NOMO-1 treated with DMSO at 0.1 percent for 48 hours (cell line): ENCODE measurements at regions not wholly inside any gene's neighbourhood (a gene's known extent, or its start where the extent isn't known, plus 50 kb on each side); places are given as distances from the start of the nearest gene placed in this dataset.
A peak's percentile ranks its signal among the peaks of the same experiment; 100 is the strongest.
"Not testable (repeated sequence)": the region's sequence is repeated elsewhere in the genome, so short reads cannot be mapped to it uniquely, and the experiment has no call there.

Experiments used
- DNase-seq: peaks from one replicate; lab custom pipeline; 2025; ENCODE audit not compliant: unreplicated experiment; lab: John Stamatoyannopoulos, UW

DNA sequence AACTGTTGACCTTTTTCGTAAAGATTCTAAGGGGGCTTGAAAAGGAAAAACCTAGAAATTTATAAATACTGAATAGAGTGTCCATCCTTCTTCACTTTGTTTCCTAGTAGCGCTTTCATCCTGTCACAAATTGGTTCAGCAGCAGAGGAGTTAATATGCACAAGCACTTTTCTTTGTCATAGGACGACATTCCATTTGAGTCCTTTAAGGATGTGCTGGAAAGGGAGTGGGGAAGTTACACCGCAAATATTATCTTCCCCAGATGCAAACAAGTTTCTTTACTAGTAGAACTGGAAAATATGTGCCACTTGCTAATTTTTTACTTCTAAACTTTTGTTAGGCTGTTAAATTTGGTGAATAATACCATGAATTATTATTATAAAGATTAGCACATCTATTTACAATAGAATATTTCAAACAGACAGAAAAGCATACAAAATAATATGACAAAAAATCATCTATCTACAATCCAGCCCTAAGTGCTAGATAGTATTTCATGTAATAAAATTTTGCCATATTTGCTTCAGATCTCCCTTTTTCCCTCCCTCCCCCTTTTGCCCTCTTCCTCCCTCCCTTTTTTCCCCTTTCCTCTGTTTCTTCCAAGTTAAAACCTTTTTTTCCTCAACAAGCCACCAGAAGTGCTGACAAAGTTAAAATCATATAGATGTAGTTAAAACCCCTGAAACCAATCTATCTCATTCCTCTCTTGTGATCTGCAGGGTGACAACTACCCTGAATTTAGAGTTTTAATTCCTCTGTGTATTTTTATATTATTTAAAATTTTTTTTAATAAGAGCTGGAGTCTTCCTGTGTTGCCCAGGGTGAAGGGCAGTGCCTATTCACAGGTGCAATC, 50.5 kb upstream of the MAP4K3 start:
- no peak for DNase-seq

DNA sequence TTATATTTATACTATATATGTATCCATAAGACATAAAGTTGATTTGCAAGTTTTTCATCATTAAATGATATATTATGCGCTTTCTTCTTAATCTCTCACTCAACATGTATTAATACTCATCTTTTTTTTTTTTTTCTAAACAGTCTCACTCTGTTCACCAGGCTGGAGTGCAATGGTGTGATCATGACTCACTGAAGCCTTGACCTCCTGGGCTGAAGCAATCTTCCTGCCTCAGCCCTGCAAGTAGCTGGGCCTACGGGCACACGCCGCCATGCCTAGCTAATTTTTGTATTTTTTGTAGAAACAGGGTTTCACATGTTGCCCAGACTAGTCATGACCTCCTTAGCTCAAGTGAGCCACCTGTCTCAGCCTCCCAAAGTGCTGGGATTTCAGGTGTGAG, 51.4 kb upstream of the MAP4K3 start:
- peak; percentile 75 for DNase-seq

DNA sequence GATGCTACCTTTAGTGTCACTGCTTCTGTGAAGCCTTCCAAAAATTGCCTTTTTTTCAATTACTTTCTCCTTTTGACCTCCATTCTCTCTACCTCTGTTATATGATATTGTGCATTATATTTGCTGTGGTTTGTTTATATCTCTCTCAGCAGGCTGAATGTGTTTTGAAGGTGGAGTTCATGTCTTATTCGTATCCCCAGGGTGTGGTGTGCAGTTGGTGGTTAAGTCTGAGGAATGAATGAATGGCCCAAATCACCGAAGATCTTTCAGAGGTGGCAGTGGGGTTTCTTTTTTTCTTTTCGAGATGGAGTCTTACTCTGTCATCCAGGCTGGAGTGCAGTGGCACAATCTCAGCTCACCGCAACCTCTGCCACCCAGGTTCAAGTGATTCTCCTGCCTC, 53.5 kb upstream of the MAP4K3 start:
- no peak for DNase-seq

DNA sequence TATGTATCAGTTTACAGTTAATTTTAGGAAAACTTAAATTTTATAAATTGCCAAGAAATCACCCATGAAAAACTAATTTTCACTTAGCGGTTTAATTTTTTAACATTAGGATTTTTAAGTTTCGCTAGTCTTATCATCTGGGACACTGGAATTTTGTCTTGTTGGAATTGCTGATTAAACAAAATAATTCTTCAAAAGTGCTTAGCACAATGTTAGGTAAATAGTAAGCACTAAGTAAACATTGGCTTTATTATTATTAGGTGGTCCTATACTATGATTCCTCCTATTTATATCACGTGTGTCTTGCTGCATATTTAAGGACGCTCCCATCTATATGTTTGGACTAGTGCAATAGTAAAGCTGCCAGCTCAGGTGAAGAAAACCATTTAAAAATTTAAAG, 54.6 kb upstream of the MAP4K3 start:
- DNase-seq = no peak

DNA sequence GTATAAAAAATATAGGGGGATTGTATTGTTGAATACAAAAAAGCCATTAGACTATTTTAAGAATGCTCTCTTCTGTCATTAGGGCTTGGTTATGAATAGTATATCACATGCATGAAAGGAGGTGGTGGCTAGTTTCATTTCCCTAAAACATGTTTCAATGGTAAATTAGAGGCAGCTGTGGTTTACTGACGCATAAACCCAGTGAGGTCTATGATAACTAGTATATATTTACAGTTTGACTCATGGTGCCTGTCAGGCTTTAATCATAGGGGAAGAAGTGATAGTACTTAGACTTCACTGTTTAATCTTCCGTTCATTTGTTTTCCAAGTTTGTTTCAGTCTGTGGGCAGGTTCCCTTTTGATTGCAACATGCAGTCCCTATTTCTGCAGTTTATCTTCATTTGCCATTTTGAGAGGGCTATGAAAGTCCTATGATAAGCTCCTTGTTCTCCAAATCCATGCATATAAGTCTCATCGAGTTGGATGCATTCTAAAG, 55.1 kb upstream of the MAP4K3 start:
- DNase-seq = peak; percentile 98

DNA sequence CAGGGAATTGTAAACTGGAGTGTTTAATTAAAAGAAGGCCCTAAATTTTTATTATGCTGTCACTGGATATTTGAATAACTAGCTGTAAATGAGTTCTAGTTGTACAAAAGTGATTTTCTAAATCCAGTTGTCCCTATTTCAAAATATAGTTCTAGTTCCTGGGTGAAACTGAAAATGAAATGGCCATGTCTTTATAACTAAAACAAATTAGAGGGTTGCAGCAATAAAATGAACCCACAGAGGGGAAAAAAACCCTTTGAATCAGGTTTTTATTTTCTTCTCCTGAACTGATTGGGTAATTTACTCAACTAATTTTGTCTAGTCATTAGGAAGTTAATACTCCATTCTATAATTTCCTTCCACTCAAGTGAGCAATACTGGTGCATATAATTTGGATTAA, 55.6 kb upstream of the MAP4K3 start:
- peak; percentile 67 for DNase-seq

DNA sequence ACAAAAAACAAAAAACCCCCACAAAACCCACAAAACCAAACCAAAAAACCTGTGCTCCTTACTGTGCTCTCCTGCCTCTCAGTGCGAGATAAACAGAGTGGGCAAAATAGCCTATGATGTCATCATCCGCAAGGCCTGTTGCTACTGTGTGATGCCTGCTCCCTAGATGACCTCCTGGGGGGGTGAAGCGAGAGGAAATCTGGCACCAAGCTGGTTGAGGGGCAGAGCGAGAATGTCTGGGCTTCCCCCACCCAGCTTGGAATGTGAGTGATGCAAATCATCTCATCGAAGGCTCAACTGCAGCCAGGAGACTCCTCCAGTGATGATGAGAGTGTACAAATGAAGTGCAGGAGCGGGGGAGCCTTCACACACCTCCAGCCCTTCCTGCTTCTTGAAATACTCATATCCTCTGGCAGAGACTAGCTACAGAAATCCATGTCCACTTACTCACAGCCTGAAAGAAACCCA, 57.7 kb upstream of the MAP4K3 start:
- no peak for DNase-seq

DNA sequence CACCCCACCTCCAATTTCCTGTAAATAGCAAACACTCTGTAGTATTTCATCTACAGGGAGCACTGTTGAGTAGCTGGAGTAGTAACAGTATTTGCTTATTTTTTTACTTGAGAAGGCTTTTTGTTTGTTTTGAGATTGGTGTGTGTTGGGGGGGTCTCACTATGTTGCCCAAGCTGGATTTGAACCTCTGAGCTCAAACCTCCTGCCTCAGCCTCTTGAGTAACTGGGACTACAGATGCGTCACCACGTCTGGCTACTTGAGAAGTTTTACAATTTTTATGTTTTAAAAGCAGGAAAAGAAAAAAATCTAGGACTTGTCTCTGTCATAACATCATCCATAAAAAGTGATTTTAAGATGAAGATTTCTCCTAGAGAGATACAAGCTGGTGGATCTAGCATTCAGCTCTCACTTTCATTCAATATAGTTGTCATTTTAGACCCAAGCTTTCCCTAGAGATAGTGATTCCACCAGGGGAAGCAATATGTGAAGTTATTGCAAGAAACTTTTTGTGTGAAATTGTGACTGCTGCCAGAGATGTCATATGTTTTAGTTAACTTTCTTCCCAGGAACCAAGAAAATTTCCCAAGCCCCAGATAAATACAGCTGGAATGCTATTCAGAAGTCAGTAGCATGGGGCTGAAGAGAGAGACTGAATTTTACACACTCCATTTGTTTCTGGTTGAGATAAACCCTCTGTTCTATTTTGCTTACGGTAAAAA, 60.2 kb upstream of the MAP4K3 start:
- DNase-seq = no peak

DNA sequence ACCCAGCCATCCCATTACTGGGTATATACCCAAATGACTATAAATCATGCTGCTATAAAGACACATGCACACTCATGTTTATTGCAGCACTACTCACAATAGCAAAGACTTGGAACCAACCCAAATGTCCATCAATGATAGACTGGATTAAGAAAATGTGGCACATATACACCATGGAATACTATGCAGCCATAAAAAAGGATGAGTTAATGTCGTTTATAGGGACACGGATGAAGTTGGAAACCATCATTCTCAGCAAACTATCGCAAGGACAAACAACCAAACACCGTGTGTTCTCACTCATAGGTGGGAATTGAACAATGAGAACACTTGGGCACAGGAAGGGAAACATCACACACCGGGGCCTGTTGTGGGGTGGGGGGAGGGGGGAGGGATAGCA, 61.1 kb upstream of the MAP4K3 start:
- DNase-seq = not testable (repeated sequence)

DNA sequence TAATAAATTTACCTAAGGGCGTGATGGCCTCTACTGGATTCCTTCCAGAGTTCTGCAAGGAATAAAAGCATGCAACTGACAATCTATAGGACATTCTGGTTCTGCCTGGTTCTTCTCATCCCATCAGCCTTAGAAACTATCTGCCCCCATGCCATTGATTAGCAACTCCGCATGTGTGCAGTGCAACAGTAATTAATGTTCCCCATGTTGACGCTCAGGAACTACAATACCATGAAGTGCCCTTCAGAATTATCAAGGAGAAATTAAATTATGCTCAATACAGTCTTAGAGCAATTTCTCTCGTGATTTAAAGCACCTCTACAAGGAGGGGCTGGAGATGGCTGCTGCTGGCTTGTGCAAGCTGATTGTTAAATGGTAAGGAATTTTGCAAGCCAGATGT, 61.7 kb upstream of the MAP4K3 start:
- no peak for DNase-seq

DNA sequence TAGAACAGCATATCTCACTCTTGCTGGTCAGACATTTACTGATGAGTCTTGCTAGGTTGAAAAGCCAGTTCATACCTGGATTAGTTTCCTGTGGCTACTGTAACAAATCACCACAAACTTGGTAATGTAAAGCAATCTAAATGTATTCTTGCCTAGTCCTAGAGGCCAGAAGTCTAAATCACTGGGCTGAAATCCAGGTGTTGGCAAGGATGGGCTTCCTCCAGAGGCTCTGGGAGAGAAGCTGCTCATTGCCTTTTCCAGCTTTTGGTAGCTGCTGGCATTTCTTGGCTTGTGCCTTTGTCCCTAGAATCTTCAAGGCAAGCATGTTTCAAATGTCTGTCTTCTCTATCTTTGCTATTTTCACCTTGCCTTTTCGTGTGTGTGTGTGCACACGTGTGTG, 62.3 kb upstream of the MAP4K3 start:
- DNase-seq = no peak

DNA sequence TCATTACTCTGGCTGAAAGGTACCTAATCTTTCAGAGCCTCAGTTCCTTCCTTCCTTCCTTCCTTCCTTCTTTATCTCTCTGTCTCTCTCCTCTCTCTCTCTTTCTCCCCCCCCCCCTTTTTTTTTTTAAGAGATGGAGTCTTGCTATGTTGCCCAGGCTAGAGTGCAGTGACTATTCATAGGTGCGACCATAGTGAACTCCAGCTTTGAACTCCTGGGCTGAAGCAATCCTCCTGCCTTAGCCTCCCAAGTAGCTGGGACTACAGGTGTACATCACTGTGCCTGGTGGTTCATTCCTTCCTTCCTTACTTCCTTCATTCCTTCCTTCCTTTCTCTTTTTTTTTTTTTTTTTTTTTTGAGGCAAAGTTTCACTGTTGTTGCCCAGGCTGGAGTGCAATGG, 64.3 kb upstream of the MAP4K3 start:
- no peak for DNase-seq

DNA sequence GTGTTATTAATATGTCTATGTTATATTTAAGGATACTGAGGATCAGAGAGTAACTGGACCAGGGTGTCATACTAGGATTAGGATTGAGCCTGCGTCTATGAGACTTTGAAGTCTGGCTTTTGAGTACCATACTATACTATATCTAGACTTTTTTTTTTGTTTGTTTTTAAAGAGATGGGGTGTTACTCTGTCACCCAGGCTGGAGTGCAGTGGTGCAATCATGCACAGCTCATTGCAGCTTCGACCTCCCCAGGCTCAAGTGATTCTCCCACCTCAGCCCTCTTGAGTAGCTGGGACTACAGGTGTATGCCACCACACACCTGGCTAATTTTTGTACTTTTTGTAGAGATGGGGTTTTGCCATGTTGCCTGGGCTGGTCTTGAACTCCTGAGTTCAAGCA, 66.2 kb upstream of the MAP4K3 start:
- no peak for DNase-seq

DNA sequence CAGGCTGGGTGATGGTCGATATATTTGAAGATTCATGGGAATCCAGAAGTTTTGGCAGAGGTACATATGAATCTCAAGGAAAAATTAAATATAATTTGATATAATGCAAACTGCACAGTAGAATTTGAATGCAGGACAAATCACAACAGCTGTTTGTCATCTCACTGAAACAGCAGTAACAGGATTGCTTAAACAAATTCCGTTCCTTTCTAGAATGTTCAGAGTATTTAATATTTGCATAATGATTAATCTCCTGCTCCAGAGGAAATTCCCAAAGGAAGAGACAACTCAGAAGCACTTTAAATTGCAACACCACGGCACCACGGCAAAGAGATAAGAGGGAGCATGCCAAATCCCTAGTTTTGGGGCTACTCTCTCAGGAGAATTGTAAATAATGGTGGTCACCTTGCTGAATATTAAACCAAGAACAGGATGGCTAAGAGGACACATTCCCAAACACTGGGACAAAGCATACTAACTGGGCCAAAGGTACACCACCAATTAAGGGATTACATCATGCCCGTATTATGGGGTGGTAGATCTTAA, 67.8 kb upstream of the MAP4K3 start:
- no peak for DNase-seq

DNA sequence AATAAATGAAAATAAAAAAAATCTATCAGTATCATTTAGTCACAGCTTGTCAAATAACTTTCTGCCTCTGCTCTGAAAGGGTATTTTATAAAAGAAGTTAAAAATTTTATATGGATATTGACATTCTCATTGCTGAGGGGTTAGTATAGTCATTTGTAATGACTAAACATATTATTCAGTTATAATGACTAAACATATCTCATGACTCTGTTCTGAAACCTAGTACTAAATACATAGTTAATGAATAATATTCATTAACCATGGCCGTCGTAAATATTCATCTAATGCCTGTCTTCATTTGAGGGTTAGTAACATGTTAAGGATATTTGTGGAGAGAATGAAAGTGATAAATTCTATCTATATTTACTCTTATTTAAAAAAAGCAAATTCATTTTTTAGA, 69.1 kb upstream of the MAP4K3 start:
- no peak for DNase-seq

DNA sequence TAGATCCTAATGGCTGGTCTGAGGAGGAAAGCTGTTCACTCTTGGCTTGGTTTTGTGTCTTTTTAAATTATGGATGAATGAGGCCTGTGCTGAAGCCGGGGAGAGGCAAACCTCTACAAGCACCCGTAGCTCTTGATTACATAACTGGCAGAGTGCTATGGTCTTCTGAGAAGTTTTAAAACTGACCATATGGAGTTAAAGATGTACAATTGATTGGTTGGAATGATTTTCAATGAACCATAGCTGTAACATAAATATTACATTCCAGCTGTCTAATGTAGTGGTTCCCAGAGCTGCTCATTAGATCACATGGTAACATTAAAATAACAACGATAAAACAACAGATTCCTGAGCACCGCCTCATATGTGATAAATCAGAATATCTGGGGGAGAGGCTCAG, 71.1 kb upstream of the MAP4K3 start:
- no peak for DNase-seq

DNA sequence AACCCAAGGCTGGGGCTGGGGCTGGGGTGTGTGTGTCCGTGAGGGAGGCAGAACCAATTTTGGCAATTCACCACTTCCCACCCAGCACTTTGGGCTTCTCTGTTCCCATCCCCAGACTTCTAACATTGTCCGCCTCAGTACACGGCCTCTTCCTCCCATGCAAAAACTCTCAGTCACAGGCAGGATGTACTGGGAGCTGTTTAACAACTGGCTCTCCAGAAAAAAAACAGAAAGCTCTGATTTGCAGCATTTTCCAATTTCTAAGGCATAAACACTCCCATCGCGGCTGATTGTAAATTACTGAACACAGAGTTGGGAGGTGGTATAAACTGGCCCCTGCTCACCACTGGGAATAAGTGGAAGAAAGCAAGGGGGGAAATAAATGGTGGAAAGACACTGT, 73.1 kb upstream of the MAP4K3 start:
- no peak for DNase-seq

DNA sequence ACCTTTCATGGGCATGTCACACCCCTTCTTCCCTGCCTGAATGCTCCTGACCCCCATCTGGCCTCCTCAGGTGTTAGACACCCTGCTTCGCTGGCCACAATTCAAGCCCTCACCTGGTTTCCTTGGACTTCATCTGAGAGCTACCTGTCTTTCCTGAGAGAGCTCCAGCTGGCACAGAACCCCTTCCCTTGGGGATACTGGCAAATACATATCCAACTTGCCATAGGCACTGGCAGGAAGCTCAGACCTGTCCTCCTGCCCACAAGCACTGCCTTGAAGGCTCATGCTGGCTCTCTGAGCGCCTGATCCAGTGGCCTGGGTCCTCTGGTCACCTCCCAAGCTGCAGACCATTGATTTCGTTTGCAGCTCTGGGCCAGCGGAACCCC, 74.1 kb upstream of the MAP4K3 start:
- DNase-seq = no peak

DNA sequence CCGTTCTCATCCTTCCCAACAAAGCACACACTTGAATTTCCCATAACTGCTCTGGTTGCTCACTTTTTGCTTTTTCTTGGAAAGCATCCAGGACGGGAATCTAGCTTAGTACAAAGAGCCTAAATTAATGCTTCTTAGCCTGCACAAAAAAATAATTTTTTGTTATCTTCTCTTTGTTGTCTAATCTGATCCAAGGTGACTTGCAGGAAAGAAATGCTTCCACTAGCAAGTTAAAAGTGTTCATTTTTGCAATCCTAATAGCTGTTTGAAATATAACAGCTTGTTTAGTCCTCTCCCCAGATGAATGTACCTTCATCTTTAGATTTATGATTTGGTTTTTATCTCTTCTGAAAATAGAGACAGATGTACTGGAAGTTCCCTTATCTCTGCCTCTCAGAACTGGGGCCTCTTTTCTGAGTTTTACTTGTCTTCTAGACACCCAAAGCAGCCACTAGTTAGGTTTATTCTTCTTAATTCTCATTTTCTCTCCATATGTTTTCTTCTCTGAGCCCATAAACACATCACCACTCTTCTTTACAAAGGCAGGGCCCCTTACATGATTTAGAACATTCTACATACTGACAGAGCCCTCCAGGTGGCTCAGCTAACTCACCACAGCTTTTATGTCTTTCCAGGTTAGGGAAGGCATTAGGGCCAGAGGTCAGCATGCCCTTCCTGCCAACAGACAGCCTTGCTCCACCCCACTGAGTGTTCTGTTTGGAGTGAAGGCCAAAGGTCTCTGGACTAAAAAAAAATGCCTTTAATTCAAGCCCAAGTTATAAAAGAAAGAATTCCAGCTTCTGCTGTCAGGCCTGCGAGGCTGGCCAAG, 74.7 kb upstream of the MAP4K3 start:
- peak; percentile 13 for DNase-seq

DNA sequence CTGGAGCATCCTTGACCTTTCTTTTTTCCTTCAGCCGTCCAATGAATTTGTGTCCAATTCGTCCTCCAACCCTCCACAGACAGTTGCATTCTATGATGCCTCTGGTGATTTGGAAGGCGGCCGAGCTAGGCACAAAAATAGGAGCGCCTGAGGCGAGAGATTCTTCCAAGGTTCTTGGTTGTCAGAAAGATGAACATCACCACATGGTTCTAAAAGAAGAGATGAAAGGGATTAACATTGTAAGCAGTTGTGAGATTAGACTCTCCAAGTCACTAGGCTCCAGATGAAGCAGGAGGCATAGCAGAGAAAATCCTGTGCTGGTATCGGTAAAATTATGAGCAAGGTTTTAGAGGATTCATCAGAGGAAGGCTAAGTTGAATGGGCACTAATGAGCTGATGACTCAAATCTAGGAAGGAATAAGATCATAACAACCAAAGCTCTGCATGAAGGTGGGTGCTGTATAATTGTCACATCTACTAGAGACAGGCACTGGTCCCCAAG, 75.4 kb upstream of the MAP4K3 start:
- DNase-seq = no peak

DNA sequence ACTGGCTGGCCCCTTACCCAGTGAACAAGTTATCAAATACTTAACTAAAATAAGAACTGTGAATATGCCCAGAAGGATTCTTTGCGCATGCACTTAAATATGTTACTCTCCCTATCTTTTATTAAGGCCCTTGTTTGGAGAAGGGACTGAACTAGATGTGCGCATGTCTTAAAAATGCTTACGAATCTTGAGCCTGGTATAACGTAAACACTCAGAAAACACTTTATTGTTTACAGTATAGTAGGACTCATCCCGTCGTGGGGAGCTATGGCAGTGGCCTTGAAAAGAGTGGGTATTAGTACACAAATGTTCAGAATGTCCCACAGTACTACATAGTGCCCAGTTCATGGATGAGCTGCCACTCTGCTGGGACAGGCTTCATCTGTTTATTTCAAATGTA, 75.9 kb upstream of the MAP4K3 start:
- no peak for DNase-seq
